GM19468 (cell line): ENCODE measurements at regions not wholly inside any gene's neighbourhood (a gene's known extent, or its start where the extent isn't known, plus 50 kb on each side); places are given as distances from the start of the nearest gene placed in this dataset.
"Not testable (repeated sequence)": the region's sequence is repeated elsewhere in the genome, so short reads cannot be mapped to it uniquely, and the experiment has no call there.

Experiments used
- ATAC-seq: cut with Tn5 transposase; IDR thresholded peaks from one replicate; pipeline ENCODE4 v1.9.1; 2021; ENCODE audit warnings: mild to moderate bottlenecking, moderate library complexity, moderate number of reproducible peaks; ENCODE audit not compliant: unreplicated experiment; ENCODE audit errors: extremely low read depth

- ATAC-seq = no peak
Measured at GRCh38 chr2:53231908-53232307, 535.7 kb upstream of the CHAC2 start.

GRCh38 chr2:53230691-53231090 is 536.9 kb upstream of the CHAC2 start:
- ATAC-seq = no peak

DNA sequence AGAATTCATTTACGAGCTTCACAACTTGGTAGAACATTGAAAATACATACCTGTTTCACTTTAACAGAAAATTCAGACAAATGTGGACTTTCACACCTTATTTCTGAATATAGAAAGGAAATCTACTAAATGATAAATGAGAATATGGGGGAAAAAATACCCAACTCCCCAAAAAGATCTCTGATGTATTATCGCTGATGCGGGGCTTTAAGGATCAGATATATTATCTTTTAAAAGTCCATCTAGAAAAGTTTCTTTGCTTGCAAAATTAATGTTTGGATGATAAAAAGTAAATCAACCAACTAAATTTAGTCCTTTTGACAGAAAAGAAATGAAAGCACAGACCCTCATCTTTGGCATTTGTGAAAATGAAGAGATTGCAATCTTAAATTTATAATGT is 540.1 kb upstream of the CHAC2 start:
- no peak for ATAC-seq

DNA sequence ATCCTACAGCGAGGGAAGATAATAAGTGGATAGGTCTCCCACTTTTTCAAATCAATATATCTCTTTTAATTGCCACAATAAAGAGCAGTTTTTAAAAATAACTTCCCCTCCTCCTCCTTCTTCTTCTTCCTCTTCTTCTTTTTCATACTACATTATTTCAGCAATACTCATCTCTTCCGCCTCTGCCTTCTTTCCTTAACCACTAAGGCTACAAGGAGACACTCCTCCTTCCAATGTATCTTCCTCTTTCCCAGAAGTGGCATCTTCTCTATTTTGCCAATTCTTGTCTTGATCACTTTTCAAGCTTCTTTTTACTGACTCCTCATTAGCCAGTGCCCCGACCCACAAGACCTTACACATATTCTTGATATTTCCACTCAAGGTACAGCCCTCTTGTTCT is 546.6 kb upstream of the CHAC2 start:
- ATAC-seq = no peak

- ATAC-seq = no peak
Measured at GRCh38 chr2:53217250-53217649, 550.4 kb upstream of the CHAC2 start.

DNA sequence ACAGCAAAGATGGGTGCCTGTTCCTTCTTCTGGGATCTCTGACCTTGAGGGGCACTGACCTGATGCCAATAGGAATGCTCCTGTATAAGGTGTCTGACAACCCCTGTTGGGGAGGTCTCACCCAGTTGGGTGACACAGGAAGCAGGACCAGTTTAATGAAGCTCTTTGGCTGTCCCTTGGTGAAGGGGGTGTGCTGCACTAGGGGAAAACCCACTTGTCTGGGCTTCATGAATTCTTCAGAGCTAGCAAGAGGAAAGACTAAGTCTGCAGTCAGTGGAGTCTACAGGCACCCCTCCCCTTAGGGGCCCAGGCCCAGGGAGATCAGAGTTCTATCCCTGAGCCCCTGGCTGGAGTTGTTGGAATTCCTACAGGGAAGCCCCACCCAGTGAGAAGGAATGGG is 550.8 kb upstream of the CHAC2 start:
- ATAC-seq = no peak

DNA sequence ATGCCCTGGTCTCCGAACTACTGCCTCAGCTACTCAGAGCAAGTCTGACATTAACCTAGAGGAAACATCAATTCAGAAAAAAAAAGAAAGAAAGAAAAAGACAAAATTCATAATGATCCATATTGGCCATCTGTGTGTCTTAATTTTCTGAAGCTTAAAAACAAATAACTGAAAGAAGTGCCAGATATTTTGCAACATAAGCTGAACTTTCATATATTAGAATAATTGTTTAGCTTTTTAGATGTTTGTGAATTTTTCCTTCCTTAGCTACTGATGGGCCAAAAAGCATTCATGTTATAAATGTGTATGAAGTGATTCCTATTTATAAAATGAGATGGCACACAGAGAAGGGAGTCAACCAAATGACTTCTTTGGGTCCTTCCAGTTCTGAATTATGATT is 555.0 kb upstream of the CHAC2 start:
- ATAC-seq = no peak

DNA sequence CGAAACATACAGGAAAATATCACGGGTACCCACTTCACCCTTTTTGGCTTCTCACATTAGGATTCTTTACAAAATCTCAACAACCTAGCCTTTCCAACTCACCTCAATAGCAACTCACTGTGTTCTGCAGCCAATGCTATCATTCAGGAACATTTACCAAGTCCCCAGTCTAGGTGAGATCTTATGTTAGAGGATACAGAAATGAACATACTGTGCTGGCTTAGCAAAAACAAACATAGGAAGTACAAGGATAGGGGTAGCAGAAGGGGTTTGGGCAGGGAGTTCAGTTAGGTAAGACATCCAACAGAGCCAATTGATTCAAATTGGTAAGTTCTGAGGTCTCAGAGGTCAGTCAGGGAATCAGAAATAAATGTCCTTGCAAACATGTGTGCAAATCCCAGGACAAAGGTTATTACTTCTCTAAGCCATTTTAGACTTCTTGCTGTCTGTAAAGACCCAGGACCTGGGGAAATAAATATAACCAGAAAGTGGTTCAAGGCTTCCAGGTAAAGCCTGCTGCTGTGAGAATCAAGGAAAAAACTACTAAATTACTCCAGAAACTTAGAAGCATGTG is 556.3 kb upstream of the CHAC2 start:
- no peak for ATAC-seq

DNA sequence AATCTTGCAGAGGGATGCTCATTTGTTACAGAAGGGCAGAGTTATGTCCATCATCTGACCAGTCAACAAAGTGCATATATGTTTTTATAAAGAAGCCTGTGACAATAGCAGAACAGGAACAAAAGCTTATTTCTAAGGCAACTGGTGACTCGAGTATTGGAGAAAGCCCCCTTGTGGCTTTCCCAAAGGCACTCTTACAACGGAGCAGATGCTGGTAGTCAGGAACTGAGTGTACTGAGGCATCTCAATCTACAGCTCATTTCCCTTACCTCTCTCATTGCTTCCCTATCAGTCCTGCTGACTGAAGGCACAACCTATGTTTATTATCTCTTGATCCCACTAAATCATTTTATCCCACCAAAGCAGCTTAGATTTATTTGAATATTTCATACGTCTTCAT is 557.1 kb upstream of the CHAC2 start:
- no peak for ATAC-seq

DNA sequence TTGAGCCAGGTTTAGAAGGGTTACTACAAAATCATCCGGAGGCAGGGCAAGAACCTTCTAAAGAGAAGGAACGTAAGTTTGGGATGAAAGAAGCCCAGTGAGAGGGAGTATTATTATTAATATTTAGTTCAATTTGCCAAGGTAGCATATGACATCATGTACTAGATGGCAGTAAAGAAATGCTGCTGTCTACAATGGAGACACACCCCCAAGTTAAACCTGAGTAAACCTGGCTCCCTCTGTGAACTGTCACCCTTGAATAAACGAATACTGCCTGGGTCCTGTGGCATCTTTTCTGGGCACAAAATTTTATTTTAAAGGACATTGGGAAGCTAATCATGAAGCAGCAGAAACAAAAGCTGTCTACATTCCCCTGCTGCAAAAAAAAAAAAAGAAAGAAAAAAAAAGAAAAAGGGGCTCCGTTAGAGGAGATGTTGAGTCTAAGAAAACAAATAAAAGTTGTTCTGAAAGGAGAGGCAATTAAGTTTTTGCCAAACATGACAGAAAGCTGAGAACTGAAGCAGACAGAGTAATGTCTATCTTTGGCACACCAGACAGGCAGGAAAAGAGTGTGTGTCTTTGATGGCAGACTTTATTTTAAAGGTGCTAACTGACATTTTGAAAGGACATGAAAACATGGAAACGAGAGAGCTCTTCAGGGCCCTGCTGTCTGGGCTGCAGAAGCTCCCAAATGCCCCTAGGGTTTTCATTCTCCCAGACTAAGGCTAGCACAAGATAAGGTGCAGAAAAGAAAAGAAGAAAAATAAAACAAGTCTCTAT is 557.7 kb upstream of the CHAC2 start:
- ATAC-seq = no peak

- no peak for ATAC-seq
Measured at GRCh38 chr2:53208815-53209214, 558.8 kb upstream of the CHAC2 start.

GRCh38 chr2:53206226-53206625 is 561.4 kb upstream of the CHAC2 start:
- not testable (repeated sequence) for ATAC-seq

GRCh38 chr2:53202063-53202462 is 565.5 kb upstream of the CHAC2 start:
- ATAC-seq = no peak

GRCh38 chr2:53200072-53200471 is 567.5 kb upstream of the CHAC2 start:
- ATAC-seq = no peak

DNA sequence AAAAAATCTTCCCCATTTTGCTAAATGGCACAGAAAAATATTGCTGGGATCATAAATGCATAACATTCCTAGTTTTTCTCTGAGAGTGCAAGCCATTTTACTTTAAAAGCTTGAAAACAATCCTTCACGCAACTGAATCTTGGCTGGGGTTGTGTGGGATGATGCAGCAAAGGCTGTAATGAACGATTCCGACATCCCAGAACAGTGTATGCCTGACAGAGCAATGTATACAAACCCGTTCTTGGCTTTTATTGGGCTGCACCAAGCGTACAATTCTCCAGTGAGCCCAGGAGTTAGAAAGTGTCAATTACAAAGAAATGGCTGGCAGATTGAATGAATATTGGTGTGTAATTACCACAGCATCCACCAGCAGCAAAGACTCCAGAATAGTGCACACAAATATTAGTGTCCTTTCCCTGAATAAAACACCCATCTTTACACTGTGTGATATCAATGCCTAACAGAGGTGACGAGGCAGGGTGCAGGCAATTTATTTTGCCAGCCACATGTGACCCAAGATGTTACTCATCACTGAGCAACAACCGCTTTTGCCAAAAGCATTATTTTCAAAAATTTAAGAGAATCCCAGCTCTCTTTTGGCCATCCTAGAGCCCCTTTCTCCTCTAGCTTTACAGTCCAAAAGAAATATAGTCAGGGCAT is 578.6 kb upstream of the CHAC2 start:
- no peak for ATAC-seq

GRCh38 chr2:53183581-53183980 is 584.0 kb upstream of the CHAC2 start:
- ATAC-seq = no peak

- ATAC-seq = no peak
Measured at GRCh38 chr2:53182601-53183000, 585.0 kb upstream of the CHAC2 start.

DNA sequence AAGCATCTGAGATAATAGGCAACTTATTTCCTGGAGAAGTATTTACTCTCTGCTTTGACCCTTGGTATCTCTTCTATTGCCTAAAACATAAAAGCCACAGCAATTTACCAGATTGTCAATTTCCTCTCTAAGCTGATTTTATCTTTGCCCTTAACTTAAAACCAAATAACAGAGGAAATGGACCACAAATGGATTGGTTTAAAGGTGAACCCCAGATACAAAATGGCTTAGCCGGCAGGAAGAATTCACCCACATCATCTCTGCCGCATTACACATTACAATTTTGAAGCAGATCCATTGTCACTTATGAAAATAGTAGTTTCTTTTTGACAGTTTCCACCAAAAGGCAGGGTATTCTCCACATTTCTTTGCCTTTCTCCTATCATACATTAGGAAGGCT is 585.8 kb upstream of the CHAC2 start:
- no peak for ATAC-seq

DNA sequence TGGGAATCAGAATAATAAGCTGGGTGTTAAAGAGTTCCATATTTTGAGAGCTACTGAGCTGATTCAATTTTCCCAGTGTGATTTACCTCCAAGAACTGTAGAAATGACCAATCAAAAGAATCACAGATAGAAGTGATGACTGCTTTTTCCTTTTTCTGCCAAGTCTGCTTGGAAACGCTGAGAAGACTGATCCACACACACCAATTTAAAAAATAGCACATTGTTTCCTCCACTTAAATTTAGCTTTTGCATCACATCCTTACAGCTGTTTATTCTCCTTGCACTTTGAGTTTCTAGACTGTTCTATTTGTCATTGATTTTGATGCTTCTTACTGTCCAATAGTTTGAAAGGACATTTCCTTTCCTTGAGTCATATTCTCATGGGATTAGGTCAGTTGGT is 590.3 kb upstream of the CHAC2 start:
- no peak for ATAC-seq

DNA sequence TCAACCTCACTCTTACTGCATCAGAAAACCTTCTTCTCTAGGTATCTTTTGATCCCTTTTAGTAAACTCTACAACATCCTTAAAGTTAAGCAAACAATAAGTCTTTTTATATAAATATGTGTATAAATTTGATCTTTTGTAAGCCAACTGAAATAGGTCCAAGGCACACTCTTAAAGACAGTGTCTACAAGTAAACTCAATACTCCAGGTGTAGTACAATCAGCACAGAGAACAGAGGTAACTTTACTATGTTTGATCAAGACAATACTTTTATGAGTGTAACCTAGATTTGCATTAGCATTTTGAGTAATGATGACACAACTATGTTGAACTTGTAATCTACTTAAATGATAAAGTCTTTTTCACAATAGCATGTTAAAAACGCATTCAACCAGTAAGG is 593.1 kb upstream of the CHAC2 start:
- ATAC-seq = no peak

GRCh38 chr2:53173698-53174455 is 593.7 kb upstream of the CHAC2 start:
- no peak for ATAC-seq
